IMR-90 (cell line): ENCODE measurements at regions not wholly inside any gene's neighbourhood (a gene's known extent, or its start where the extent isn't known, plus 50 kb on each side); places are given as distances from the start of the nearest gene placed in this dataset.

Source experiments
- ATAC-seq: fragments of 200-7000 bp; cut with Tn5 transposase; 2 replicates; pipeline ENCODE4 v1.9.1; 2020; ENCODE audit warnings: low read depth, mild to moderate bottlenecking, moderate library complexity
- BruUV-seq: library from RNA; stranded (reverse); fragments of 400-500 nt; replicated peaks from 2 replicates; lab custom pipeline; 2021; lab: Mats Ljungman, UMichigan
- CTCF ChIA-PET: fragments of 300-600 bp; formaldehyde crosslinking; extraction: SDS; loops from one replicate; lab custom pipeline; 2021; ENCODE audit warnings: antibody characterized with exemption; lab: Yijun Ruan, JAX
- POLR2A ChIA-PET: fragments of 300-600 bp; sonication (Branson Sonifier 250); formaldehyde crosslinking; loops from one replicate; lab custom pipeline; 2022; ENCODE audit warnings: antibody characterized with exemption; ENCODE audit not compliant: unreplicated experiment; lab: Charles Lee
- DNase-seq: peaks from one replicate; pipeline ENCODE4 v3.0.0; 2013
- H2AFZ ChIP-seq: replicated peaks from 2 replicates; pipeline ENCODE3; 2013; ENCODE audit warnings: low read length, mild to moderate bottlenecking; ENCODE audit not compliant: poor library complexity
- H2AK5ac ChIP-seq: 2 replicates; pipeline ENCODE4 v1.6.1; 2013; ENCODE audit warnings: low read depth, low read length, inconsistent platforms
- H2AK9ac ChIP-seq: replicated peaks from 2 replicates; pipeline ENCODE3; 2013; ENCODE audit warnings: mild to moderate bottlenecking, low read depth, low read length, moderate library complexity; ENCODE audit not compliant: poor library complexity
- H2BK120ac ChIP-seq: 2 replicates; pipeline ENCODE4 v1.6.1; 2013; ENCODE audit warnings: low read depth, low read length, inconsistent platforms
- H2BK15ac ChIP-seq: 3 replicates; pipeline ENCODE4 v1.6.1; 2013; ENCODE audit warnings: low read depth, low read length, inconsistent platforms
- H2BK20ac ChIP-seq: 2 replicates; pipeline ENCODE4 v1.6.1; 2013; ENCODE audit warnings: low read depth, mild to moderate bottlenecking, inconsistent platforms, low read length, moderate library complexity
- H2BK5ac ChIP-seq: 2 replicates; pipeline ENCODE4 v1.6.1; 2013; ENCODE audit warnings: mild to moderate bottlenecking, low read depth, low read length, inconsistent platforms; ENCODE audit not compliant: poor library complexity, severe bottlenecking
- H3K14ac ChIP-seq: replicated peaks from 2 replicates; pipeline ENCODE4 v1.6.1; 2013; ENCODE audit warnings: low read depth, low read length, inconsistent platforms
- H3K18ac ChIP-seq: 2 replicates; pipeline ENCODE4 v1.6.1; 2013; ENCODE audit warnings: low read depth, low read length, control low read depth
- H3K23ac ChIP-seq: 2 replicates; pipeline ENCODE4 v1.6.1; 2013; ENCODE audit warnings: low read depth, low read length, inconsistent platforms
- H3K27ac ChIP-seq: 2 replicates; pipeline ENCODE4 v1.5.1; 2013; ENCODE audit warnings: mild to moderate bottlenecking, control low read depth, low read length; ENCODE audit not compliant: insufficient read depth
- H3K27me3 ChIP-seq: 2 replicates; pipeline ENCODE4 v1.6.1; 2013; ENCODE audit warnings: low read length; ENCODE audit not compliant: control insufficient read depth, insufficient read depth
- H3K36me3 ChIP-seq: 2 replicates; pipeline ENCODE4 v1.6.1; 2013; ENCODE audit warnings: low read length, mixed read lengths; ENCODE audit not compliant: control insufficient read depth, insufficient read depth
- H3K4ac ChIP-seq: 2 replicates; pipeline ENCODE4 v1.6.1; 2013; ENCODE audit warnings: low read depth, low read length, inconsistent platforms
- H3K4me1 ChIP-seq: 2 replicates; pipeline ENCODE4 v1.6.1; 2013; ENCODE audit warnings: low read length, mixed read lengths; ENCODE audit not compliant: control insufficient read depth, insufficient read depth
- H3K4me2 ChIP-seq: 2 replicates; pipeline ENCODE4 v1.6.1; 2013; ENCODE audit warnings: low read depth, mild to moderate bottlenecking, control low read depth, low read length, moderate library complexity
- H3K4me3 ChIP-seq: 2 replicates; pipeline ENCODE4 v1.5.1; 2013; ENCODE audit warnings: low read depth, mild to moderate bottlenecking, control low read depth, low read length, moderate library complexity; ENCODE audit not compliant: insufficient read depth
- H3K56ac ChIP-seq: 2 replicates; pipeline ENCODE4 v1.6.1; 2013; ENCODE audit warnings: low read length, inconsistent platforms; ENCODE audit not compliant: insufficient read depth; ENCODE audit errors: extremely low read depth
- H3K79me1 ChIP-seq, 2 experiments: 2 replicates each; pipeline ENCODE4 v1.6.1; 2013; ENCODE audit warnings: low read length in 2 of 2, inconsistent platforms in 1 of 2, low read depth in 1 of 2
- H3K9ac ChIP-seq: 2 replicates; pipeline ENCODE4 v1.6.1; 2013; ENCODE audit warnings: low read depth, low read length, control low read depth
- H3K9me1 ChIP-seq: 2 replicates; pipeline ENCODE4 v1.6.1; 2013; ENCODE audit warnings: low read length, inconsistent platforms; ENCODE audit not compliant: insufficient read depth
- H3K9me3 ChIP-seq: 2 replicates; pipeline ENCODE4 v1.6.1; 2013; ENCODE audit warnings: low read length; ENCODE audit not compliant: control insufficient read depth, insufficient read depth
- H4K20me1 ChIP-seq: 2 replicates; pipeline ENCODE4 v1.6.1; 2013; ENCODE audit warnings: low read length, inconsistent platforms; ENCODE audit not compliant: insufficient read depth
- H4K5ac ChIP-seq: 2 replicates; pipeline ENCODE4 v1.6.1; 2013; ENCODE audit warnings: mild to moderate bottlenecking, low read depth, low read length, control low read depth
- H4K8ac ChIP-seq, 2 experiments: 2 replicates each; pipeline ENCODE4 v1.6.1; 2013; ENCODE audit warnings: low read depth in 2 of 2, low read length in 2 of 2, control low read depth in 1 of 2, inconsistent platforms in 1 of 2
- H4K91ac ChIP-seq: 2 replicates; pipeline ENCODE4 v1.6.1; 2013; ENCODE audit warnings: low read depth, low read length, inconsistent platforms; ENCODE audit not compliant: insufficient read depth
- CEBPB ChIP-seq: IDR thresholded peaks from 2 replicates; pipeline ENCODE4 v1.6.1; 2012; ENCODE audit warnings: low read depth, low read length, improper control_type of control experiment
- FOS ChIP-seq: fragments of 150-350 bp; IDR thresholded peaks from 2 replicates; pipeline ENCODE4 v1.6.1; 2016; ENCODE audit warnings: low read depth, low read length
- MAFK ChIP-seq: IDR thresholded peaks from 2 replicates; pipeline ENCODE4 v1.6.1; 2012; ENCODE audit warnings: low read depth, low read length, improper control_type of control experiment
- MAZ ChIP-seq: IDR thresholded peaks from 2 replicates; pipeline ENCODE4 v1.6.1; 2012; ENCODE audit warnings: low read depth, mild to moderate bottlenecking, low read length, improper control_type of control experiment, moderate library complexity, borderline replicate concordance
- NFE2L2 ChIP-seq: fragments of 150-350 bp; IDR thresholded peaks from 2 replicates; pipeline ENCODE4 v1.6.1; 2016; ENCODE audit warnings: low read depth, mild to moderate bottlenecking, low read length
- POLR2A ChIP-seq: IDR thresholded peaks from 2 replicates; pipeline ENCODE4 v1.6.1; 2012; ENCODE audit warnings: mild to moderate bottlenecking, low read depth, low read length
- RCOR1 ChIP-seq: IDR thresholded peaks from 2 replicates; pipeline ENCODE4 v1.6.1; 2012; ENCODE audit warnings: mild to moderate bottlenecking, low read length, improper control_type of control experiment; ENCODE audit not compliant: insufficient replicate concordance
- RFX5 ChIP-seq: IDR thresholded peaks from 2 replicates; pipeline ENCODE4 v1.8.0; 2012; ENCODE audit warnings: low read depth, mild to moderate bottlenecking, low read length, moderate library complexity
- SMC3 ChIP-seq: fragments of 150-350 bp; IDR thresholded peaks from 2 replicates; pipeline ENCODE4 v1.6.1; 2016; ENCODE audit warnings: low read depth, mild to moderate bottlenecking, antibody characterized with exemption, low read length, moderate library complexity
- WGBS, 2 experiments: methylation state at CpG; one replicate each; pipeline versions ENCODE4 v1.1.5 to v1.1.7; 2013; ENCODE audit warnings: missing lambda C conversion rate in 2 of 2; ENCODE audit not compliant: insufficient read length in 1 of 2; ENCODE audit errors: extremely low coverage in 2 of 2; 5-methylcytosine and 5-hydroxymethylcytosine counted together
- dilution Hi-C: fragments of 300-500 bp; cut with HindIII; formaldehyde crosslinking; loops from one replicate; pipeline ENCODE4 v1.14.3; 2018; ENCODE audit warnings: low sequenced_read_pairs; ENCODE audit not compliant: unreplicated experiment
- in situ Hi-C: fragments of 300-500 bp; cut with MboI; formaldehyde crosslinking; loops from 3 replicates; pipeline ENCODE4 v1.14.3; 2019; ENCODE audit warnings: low sequenced_read_pairs, inconsistent platforms, mixed read lengths
- intact Hi-C: fragments of 100-400 bp; cut with micrococcal nuclease; formaldehyde crosslinking; loops from 2 replicates; pipeline ENCODE4 v1.10.0; 2022
- TF ChIP-seq, protein P1 (sequence below): fragments of 150-350 bp; IDR thresholded peaks from 2 replicates; pipeline ENCODE4 v1.6.1; 2017; ENCODE audit warnings: mild to moderate bottlenecking, antibody characterized with exemption, low read length, low read depth
- TF ChIP-seq, protein P2 (sequence below): conservative IDR thresholded peaks from 2 replicates; pipeline ENCODE4 v1.5.1; 2012; ENCODE audit warnings: mild to moderate bottlenecking, low read depth, low read length, improper control_type of control experiment

DNA sequence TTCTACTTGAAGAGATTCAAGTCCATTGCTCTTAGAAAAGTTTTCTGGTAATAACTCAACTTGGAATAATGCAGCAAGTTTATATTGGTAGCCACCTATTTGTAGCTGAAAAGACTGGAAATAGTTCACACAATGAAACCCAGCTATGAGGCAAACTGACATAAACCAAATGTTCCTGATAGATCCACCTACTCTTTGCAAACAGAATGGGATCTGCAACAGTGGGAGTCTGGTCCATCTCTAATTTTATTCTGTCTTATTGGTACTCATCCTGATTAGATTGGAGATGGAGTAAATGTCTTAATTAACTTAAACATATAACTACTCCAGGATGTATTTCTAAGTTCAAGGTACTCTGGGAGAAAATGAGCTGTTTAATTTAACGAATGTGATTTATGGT, 438.0 kb downstream of the OLFM4 start:
- ChIA-PET POLR2A (no interaction called here), CTCF (no interaction called here)
- no peaks in the 10 kb centered on the region for H4K20me1 ChIP-seq
- no peak overlapping the region for H3K23ac ChIP-seq
- no CpG with 5 or more reads among the region's 1 CpG for WGBS, 2 experiments
- no peaks in the 10 kb centered on the region for H3K36me3 ChIP-seq
- dilution Hi-C loops (no loop called here), intact Hi-C loops (no loop called here), in situ Hi-C loops (no loop called here)
- H4K5ac ChIP-seq = no peak overlapping the region
- no peak overlapping the region for H3K4ac ChIP-seq
- ATAC-seq (no peak), DNase-seq (no peak)
- H3K56ac ChIP-seq = no peak overlapping the region
- H3K18ac ChIP-seq = no peak overlapping the region
- H2BK120ac ChIP-seq = no peak overlapping the region
- H2BK15ac ChIP-seq = no peak overlapping the region
- H3K4me1 ChIP-seq = no peaks in the 10 kb centered on the region
- H3K27me3 ChIP-seq = no peaks in the 10 kb centered on the region
- no peak overlapping the region for H3K4me3 ChIP-seq
- H3K9me3 ChIP-seq = peaks cover 5% of the 10 kb centered on the region; the same call in 1 of the 2 replicates
- no peak overlapping the region for H3K9ac ChIP-seq
- no peaks in the 10 kb centered on the region for H3K79me1 ChIP-seq
- H3K4me2 ChIP-seq = no peak overlapping the region
- H3K9me1 ChIP-seq = no peaks in the 10 kb centered on the region
- no peak overlapping the region for H2BK20ac ChIP-seq
- H2AFZ ChIP-seq = no peak overlapping the region
- no peak overlapping the region for H4K8ac ChIP-seq
- no peak overlapping the region for H3K14ac ChIP-seq
- H2AK5ac ChIP-seq = no peak overlapping the region
- no TSS peak for BruUV-seq
- no peak overlapping the region for H3K27ac ChIP-seq
- no peak overlapping the region for H2AK9ac ChIP-seq
- no peak overlapping the region for H2BK5ac ChIP-seq
- no peak overlapping the region for H4K91ac ChIP-seq
- TF ChIP-seq CEBPB (no peak), NFE2L2 (no peak), RCOR1 (no peak), SMC3 (no peak), FOS (no peak), MAZ (no peak), RFX5 (no peak), MAFK (no peak), POLR2A (no peak)
- TF ChIP-seq, protein P1, sequence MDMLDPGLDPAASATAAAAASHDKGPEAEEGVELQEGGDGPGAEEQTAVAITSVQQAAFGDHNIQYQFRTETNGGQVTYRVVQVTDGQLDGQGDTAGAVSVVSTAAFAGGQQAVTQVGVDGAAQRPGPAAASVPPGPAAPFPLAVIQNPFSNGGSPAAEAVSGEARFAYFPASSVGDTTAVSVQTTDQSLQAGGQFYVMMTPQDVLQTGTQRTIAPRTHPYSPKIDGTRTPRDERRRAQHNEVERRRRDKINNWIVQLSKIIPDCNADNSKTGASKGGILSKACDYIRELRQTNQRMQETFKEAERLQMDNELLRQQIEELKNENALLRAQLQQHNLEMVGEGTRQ = no peak
- TF ChIP-seq, protein P2, sequence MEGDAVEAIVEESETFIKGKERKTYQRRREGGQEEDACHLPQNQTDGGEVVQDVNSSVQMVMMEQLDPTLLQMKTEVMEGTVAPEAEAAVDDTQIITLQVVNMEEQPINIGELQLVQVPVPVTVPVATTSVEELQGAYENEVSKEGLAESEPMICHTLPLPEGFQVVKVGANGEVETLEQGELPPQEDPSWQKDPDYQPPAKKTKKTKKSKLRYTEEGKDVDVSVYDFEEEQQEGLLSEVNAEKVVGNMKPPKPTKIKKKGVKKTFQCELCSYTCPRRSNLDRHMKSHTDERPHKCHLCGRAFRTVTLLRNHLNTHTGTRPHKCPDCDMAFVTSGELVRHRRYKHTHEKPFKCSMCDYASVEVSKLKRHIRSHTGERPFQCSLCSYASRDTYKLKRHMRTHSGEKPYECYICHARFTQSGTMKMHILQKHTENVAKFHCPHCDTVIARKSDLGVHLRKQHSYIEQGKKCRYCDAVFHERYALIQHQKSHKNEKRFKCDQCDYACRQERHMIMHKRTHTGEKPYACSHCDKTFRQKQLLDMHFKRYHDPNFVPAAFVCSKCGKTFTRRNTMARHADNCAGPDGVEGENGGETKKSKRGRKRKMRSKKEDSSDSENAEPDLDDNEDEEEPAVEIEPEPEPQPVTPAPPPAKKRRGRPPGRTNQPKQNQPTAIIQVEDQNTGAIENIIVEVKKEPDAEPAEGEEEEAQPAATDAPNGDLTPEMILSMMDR = no peak
